H54 (cell line): ENCODE measurements at regions not wholly inside any gene's neighbourhood (a gene's known extent, or its start where the extent isn't known, plus 50 kb on each side); places are given as distances from the start of the nearest gene placed in this dataset.

Experiments used
- DNase-seq: peaks from one replicate; pipeline ENCODE4 v3.0.0; 2011; ENCODE audit warnings: low spot score, mixed read lengths; ENCODE audit not compliant: insufficient read length
- FAIRE-seq: peaks from 3 replicates; lab custom pipeline; 2011; peaks lifted over from hg19 to GRCh38; lab: Jason Lieb, UNC
- POLR2A ChIP-seq: IDR thresholded peaks from 2 replicates; pipeline ENCODE4 v1.6.1; 2011; ENCODE audit warnings: low read depth, mild to moderate bottlenecking, low read length

- FAIRE-seq = no peak
- no peak for TF ChIP-seq POLR2A
- DNase-seq = no peak
Observed at GRCh38 chr1:162924179-162924578, 63.2 kb upstream of the CCDC190 start.

DNA sequence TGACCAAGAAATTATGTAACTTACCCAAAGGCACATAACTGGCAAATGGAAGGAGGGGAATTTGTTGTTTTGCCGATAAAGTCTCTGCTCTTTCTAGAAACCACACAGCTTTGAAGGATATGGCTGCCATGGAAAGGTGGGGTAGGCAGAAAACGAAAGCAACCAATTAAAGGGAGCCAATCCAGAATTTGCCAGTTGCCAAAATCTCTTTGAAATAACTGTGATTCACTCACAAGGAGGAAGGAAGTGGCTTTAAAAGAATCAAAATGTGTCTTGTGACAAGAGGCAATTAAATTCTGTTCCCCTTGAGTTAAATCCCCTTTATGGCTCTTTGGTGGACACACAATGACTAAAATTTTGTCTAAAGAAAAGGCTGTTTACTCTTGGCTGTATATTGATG lies 61.2 kb upstream of the CCDC190 start:
- DNase-seq = no peak
- no peak for TF ChIP-seq POLR2A

GRCh38 chr1:162921311-162921710 lies 60.3 kb upstream of the CCDC190 start:
- TF ChIP-seq POLR2A = no peak
- no peak for FAIRE-seq
- no peak for DNase-seq

More for the DNA sequence above, 61.2 kb upstream of the CCDC190 start:
- FAIRE-seq = no peak

GRCh38 chr1:162919034-162919433 lies 58.1 kb upstream of the CCDC190 start:
- FAIRE-seq = no peak
- no peak for DNase-seq
- TF ChIP-seq POLR2A = no peak

DNA sequence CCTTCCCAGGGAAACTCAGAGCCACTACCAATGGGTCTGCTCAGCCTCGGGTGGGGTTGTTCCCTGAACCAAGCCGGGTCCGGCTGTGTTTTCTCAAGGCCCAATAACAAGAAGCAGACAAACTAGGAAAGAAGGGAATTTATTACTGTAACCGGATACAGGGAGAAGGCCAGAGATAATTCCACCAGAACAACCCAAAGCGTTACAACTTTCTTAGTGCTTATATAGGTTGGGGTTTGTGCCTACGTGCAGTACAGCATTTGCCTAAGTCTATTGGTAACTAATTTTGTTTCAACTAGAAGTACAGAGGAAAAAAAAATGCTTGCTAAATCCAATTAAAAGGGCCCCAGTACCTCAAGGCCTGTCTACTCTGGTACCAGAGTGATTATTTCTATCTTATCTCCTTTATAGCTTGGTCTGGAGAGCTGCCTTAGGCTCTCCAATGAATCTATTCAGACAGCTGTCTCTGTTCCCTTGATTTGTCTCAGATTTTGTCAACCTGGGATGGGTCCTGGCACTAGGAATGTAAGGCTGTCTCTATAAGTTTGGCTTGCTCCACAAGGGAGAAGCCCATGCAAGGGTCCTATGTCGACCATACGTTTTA lies 57.3 kb upstream of the CCDC190 start:
- FAIRE-seq = no peak
- TF ChIP-seq POLR2A = no peak

GRCh38 chr1:162916821-162917613 lies 56.0 kb upstream of the CCDC190 start:
- FAIRE-seq = no peak
- TF ChIP-seq POLR2A = no peak
- DNase-seq = no peak

More for the DNA sequence above, 57.3 kb upstream of the CCDC190 start:
- DNase-seq = no peak

- no peak for TF ChIP-seq POLR2A
- DNase-seq (no peak), FAIRE-seq (no peak)
Observed at GRCh38 chr1:162916407-162916806, 55.4 kb upstream of the CCDC190 start.

GRCh38 chr1:162914601-162915000 lies 53.6 kb upstream of the CCDC190 start:
- no peak for TF ChIP-seq POLR2A
- DNase-seq = no peak
- no peak for FAIRE-seq

DNA sequence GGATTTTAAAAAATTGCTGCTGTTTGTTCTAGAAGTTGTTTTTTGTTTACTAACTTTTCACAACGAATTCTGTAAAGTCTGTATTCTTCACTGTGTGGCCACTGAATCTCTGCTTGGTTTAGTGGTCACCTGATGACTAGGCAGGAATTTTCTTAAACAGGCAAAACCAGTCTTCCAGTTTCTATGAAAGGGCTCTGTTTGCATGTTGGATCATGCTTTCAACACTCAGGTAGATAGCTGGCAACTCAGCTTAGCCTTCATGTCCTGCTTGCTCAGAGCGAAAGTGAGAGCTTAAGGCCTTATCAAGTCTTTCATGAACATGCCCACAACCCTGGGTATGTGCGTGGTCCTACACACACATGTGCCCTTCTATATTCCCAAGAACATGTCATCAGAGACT lies 52.4 kb upstream of the CCDC190 start:
- TF ChIP-seq POLR2A = no peak
- DNase-seq (no peak), FAIRE-seq (no peak)

DNA sequence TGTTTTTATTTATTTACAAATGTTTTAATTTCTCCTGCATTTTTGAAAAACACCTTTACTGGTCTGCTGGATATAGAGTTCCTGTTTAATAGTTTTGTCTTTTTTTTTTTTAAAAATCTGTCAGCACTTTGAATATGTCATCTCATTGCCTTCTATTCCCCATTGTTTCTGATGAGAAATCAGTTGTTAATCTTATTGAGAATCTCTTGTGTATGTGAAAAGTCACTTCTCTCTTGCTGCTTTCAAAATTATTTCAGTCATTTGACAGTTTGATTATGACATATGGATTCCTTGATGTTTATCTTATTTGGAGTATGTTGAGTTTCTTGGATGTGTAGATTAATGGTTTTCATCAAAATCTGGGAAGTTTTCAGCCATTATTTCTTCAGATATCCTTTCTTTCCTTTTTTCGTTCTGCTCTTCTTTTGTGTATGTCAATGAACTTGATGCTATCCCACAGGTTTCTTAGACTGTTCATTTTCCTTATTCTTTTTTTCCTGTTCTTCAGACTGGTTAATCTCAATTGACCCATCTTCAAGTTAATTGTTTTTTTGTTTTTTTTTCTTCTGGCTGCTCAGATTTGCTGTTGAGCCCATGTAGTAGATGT lies 51.2 kb upstream of the CCDC190 start:
- no peak for DNase-seq
- no peak for FAIRE-seq
- no peak for TF ChIP-seq POLR2A
